GM12878 (cell line): ENCODE measurements at regions not wholly inside any gene's neighbourhood (a gene's known extent, or its start where the extent isn't known, plus 50 kb on each side); places are given as distances from the start of the nearest gene placed in this dataset.

Source experiments
- ATAC-seq: fragments of 200-7000 bp; cut with Tn5 transposase; 3 replicates; pipeline ENCODE4 v1.9.1; 2020; ENCODE audit warnings: mild to moderate bottlenecking, moderate library complexity
- BruUV-seq: library from RNA; stranded (reverse); fragments of 400-500 nt; replicated peaks from 2 replicates; lab custom pipeline; 2021; lab: Mats Ljungman, UMichigan
- CTCF ChIA-PET: fragments of 300-600 bp; sonication (Branson Sonifier 250); formaldehyde crosslinking; extraction: SDS; loops from one replicate; lab custom pipeline; 2021; ENCODE audit warnings: inconsistent platforms; lab: Yijun Ruan, JAX
- POLR2A ChIA-PET: fragments of 350-600 bp; formaldehyde crosslinking; extraction: SDS; loops from one replicate; lab custom pipeline; 2021; ENCODE audit warnings: inconsistent platforms; lab: Charles Lee
- RAD21 ChIA-PET: fragments of 300-600 bp; sonication (Branson Sonifier 250); formaldehyde crosslinking; loops from one replicate; lab custom pipeline; 2023; ENCODE audit warnings: antibody characterized with exemption; ENCODE audit not compliant: unreplicated experiment; lab: Charles Lee
- SMC1A ChIA-PET: fragments of 300-600 bp; sonication (Branson Sonifier 250); formaldehyde crosslinking; loops from one replicate; lab custom pipeline; 2023; ENCODE audit not compliant: unreplicated experiment, uncharacterized antibody; lab: Charles Lee
- DNase-seq: peaks from one replicate; pipeline ENCODE4 v3.0.0-alpha.2; 2011; ENCODE audit warnings: low read depth, low spot score
- FAIRE-seq: peaks from 3 replicates; lab custom pipeline; 2011; peaks lifted over from hg19 to GRCh38; lab: Jason Lieb, UNC
- H2AFZ ChIP-seq: 2 replicates; pipeline ENCODE4 v1.6.0; 2011; ENCODE audit warnings: low read depth, low read length, control low read depth; ENCODE audit not compliant: control insufficient read depth
- H3K27ac ChIP-seq: 2 replicates; pipeline ENCODE4 v1.5.1; 2011; ENCODE audit warnings: control low read depth; ENCODE audit not compliant: control insufficient read depth, insufficient read depth
- H3K27me3 ChIP-seq, 2 experiments: replicated peaks in 1 of 2; 2 replicates each; pipeline versions ENCODE4 v1.6.0 to v1.6.1; 2011; ENCODE audit warnings: low read length in 1 of 2; ENCODE audit not compliant: control insufficient read depth in 2 of 2, insufficient read depth in 2 of 2
- H3K36me3 ChIP-seq, 2 experiments: 2 replicates each; pipeline ENCODE4 v1.5.1; 2011; ENCODE audit warnings: low read length in 1 of 2; ENCODE audit not compliant: control insufficient read depth in 2 of 2, insufficient read depth in 2 of 2
- H3K4me1 ChIP-seq: 2 replicates; pipeline ENCODE4 v1.6.1; 2011; ENCODE audit warnings: mild to moderate bottlenecking, low read length, moderate library complexity, mixed read lengths; ENCODE audit not compliant: control insufficient read depth, insufficient read depth
- H3K4me2 ChIP-seq: 2 replicates; pipeline ENCODE4 v1.6.0; 2011; ENCODE audit warnings: control low read depth; ENCODE audit not compliant: control insufficient read depth, insufficient read depth
- H3K4me3 ChIP-seq: fragments of 200-600 bp; sonication (generic); 2 replicates; pipeline ENCODE4 v1.5.1; 2016
- H3K79me2 ChIP-seq: 2 replicates; pipeline ENCODE4 v1.6.0; 2011; ENCODE audit warnings: low read length; ENCODE audit not compliant: control insufficient read depth, insufficient read depth
- H3K9ac ChIP-seq: 2 replicates; pipeline ENCODE4 v1.8.0; 2011; ENCODE audit warnings: low read length, control low read depth, mixed read lengths; ENCODE audit not compliant: control insufficient read depth, insufficient read depth
- H3K9me3 ChIP-seq: replicated peaks from 3 replicates; pipeline ENCODE4 v1.5.1; 2011; ENCODE audit warnings: mild to moderate bottlenecking, low read length; ENCODE audit not compliant: control insufficient read depth, insufficient read depth
- H4K20me1 ChIP-seq: 2 replicates; pipeline ENCODE4 v1.6.0; 2011; ENCODE audit not compliant: control insufficient read depth, insufficient read depth
- CBFB ChIP-seq: IDR thresholded peaks from 2 replicates; pipeline ENCODE4 v1.6.1; 2016; ENCODE audit warnings: antibody characterized with exemption, low read depth
- RAD21 ChIP-seq: IDR thresholded peaks from 2 replicates; pipeline ENCODE4 v1.6.1; 2011; ENCODE audit warnings: mild to moderate bottlenecking, low read depth, low read length, moderate library complexity; ENCODE audit not compliant: insufficient read depth
- SPI1 ChIP-seq: IDR thresholded peaks from 2 replicates; pipeline ENCODE4 v1.6.1; 2011; ENCODE audit warnings: low read depth, mild to moderate bottlenecking, low read length, moderate library complexity, borderline replicate concordance; ENCODE audit not compliant: insufficient read depth
- WGBS: methylation state at CpG from one replicate; pipeline ENCODE4 v1.1.6; 2016; ENCODE audit warnings: low lambda C conversion rate; ENCODE audit not compliant: insufficient replicate concordance, insufficient coverage; ENCODE audit errors: missing lambda C conversion rate; 5-methylcytosine and 5-hydroxymethylcytosine counted together
- in situ Hi-C: fragments of 300-500 bp; cut with MboI; formaldehyde crosslinking; loops from 9 replicates; pipeline ENCODE4 v1.14.3; 2018; ENCODE audit warnings: mixed read lengths
- intact Hi-C: fragments of 100-400 bp; cut with micrococcal nuclease; formaldehyde crosslinking; loops from one replicate; pipeline ENCODE4 v1.14.2; 2022; ENCODE audit not compliant: unreplicated experiment
- TF ChIP-seq, protein P1 (sequence below), 3 experiments: IDR thresholded peaks in 2 of 3; conservative IDR thresholded peaks in 1 of 3; 2 replicates each; pipeline ENCODE4 v1.5.1; 2011; ENCODE audit warnings: low read depth in 3 of 3, low read length in 3 of 3, mild to moderate bottlenecking in 3 of 3, control low read depth in 2 of 3, moderate library complexity in 2 of 3, inconsistent platforms in 1 of 3, mixed read lengths in 1 of 3; ENCODE audit not compliant: control insufficient read depth in 2 of 3, insufficient read depth in 1 of 3; ENCODE audit errors: extremely low read depth in 1 of 3

GRCh38 chr3:159818399-159818798 is 170.2 kb upstream of the IL12A start:
- in situ Hi-C loops: loop anchor here (5.0 kb wide), 1 partner anchor 971 kb away; no protein-coding TSS in a partner anchor
- no peak overlapping the region for H3K27ac ChIP-seq
- peak; percentile 63 for ATAC-seq
- ChIA-PET SMC1A (interaction anchor here (0.6 to 2.8 kb wide), 4 partner anchors 10 to 345 kb away, joined by 3 to 10 read pairs (median 3); no protein-coding TSS in a partner anchor), POLR2A (no interaction called here), CTCF (interaction anchor here (0.6 to 5.4 kb wide), 7 partner anchors 9 to 558 kb away, joined by 3 to 25 read pairs (median 5); no protein-coding TSS in a partner anchor), RAD21 (interaction anchor here (1.0 kb wide), 1 partner anchor 188 kb away, joined by 3 read pairs; no protein-coding TSS in a partner anchor)
- WGBS: 38% methylated on average over 3 of the region's 3 CpGs
- intact Hi-C loops: no loop called here
- DNase-seq: no peak
- H3K27me3 ChIP-seq: no peaks in the 10 kb centered on the region; a peak in 1 of 4 replicates
- no peak for TF ChIP-seq SPI1
- 0 out of 2 replicates have a peak, but pooled peaks have one; percentile 27 for TF ChIP-seq RAD21
- TF ChIP-seq, protein P1, sequence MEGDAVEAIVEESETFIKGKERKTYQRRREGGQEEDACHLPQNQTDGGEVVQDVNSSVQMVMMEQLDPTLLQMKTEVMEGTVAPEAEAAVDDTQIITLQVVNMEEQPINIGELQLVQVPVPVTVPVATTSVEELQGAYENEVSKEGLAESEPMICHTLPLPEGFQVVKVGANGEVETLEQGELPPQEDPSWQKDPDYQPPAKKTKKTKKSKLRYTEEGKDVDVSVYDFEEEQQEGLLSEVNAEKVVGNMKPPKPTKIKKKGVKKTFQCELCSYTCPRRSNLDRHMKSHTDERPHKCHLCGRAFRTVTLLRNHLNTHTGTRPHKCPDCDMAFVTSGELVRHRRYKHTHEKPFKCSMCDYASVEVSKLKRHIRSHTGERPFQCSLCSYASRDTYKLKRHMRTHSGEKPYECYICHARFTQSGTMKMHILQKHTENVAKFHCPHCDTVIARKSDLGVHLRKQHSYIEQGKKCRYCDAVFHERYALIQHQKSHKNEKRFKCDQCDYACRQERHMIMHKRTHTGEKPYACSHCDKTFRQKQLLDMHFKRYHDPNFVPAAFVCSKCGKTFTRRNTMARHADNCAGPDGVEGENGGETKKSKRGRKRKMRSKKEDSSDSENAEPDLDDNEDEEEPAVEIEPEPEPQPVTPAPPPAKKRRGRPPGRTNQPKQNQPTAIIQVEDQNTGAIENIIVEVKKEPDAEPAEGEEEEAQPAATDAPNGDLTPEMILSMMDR (IDR thresholded peaks at IDR 0.05 in 2 of 3, conservative IDR thresholded peaks at IDR 0.05 in 1 of 3; ENCODE audit: control insufficient read depth in 2 of 3, extremely low read depth in 1 of 3, insufficient read depth in 1 of 3, low read depth in 3 of 3, low read length in 3 of 3): peak in 1 of 3 experiments; percentile 24; a peak in 1 of 6 replicates
- no peak for TF ChIP-seq CBFB
- H3K4me2 ChIP-seq: no peak overlapping the region
- no peaks in the 10 kb centered on the region for H4K20me1 ChIP-seq
- no peak for FAIRE-seq
- H3K9ac ChIP-seq: no peak overlapping the region
- no peak overlapping the region for H2AFZ ChIP-seq
- H3K36me3 ChIP-seq: no peaks in the 10 kb centered on the region
- no peaks in the 10 kb centered on the region for H3K79me2 ChIP-seq
- H3K4me3 ChIP-seq: no peak overlapping the region
- no peaks in the 10 kb centered on the region for H3K4me1 ChIP-seq
- BruUV-seq: no TSS peak
- H3K9me3 ChIP-seq: no peaks in the 10 kb centered on the region
